ENCODE measurements at regions not wholly inside any gene's neighbourhood (a gene's known extent, or its start where the extent isn't known, plus 50 kb on each side); places are given as distances from the start of the nearest gene placed in this dataset.

DNA sequence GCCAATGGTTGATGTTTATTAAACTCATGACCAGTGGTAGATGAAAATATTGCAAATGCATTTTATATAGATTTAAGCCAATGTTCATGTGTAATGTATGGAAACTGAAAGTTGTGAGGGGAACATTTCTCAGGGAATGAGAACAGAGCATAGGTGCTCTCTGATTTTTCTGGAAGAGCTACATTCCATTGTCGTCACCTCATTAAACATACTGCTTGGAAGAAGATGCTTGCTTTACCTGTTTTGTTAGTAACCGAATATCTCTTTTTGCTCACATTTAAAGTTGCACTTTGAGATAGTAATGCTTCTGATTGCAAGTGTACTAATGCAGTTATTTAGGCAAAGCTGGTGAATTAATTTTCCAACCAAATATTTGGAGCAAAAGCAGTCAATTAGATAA is 93.8 kb upstream of the CLCN4 start:
- in situ Hi-C loops (cut with MboI; ENCODE audit: low sequenced_read_pairs in 4 of 4) (no loop called here), intact Hi-C loops (cut with DNase I; ENCODE audit: low total_unique reads) (no loop called here)
- H3K9me3 ChIP-seq: no peaks in the 10 kb centered on the region
- H3K27me3 ChIP-seq: peaks cover 0 to 2% (median 0%) of the 10 kb centered on the region in 3 donors
- no peak for TF ChIP-seq POLR2A (IDR thresholded peaks at IDR 0.05)
- TF ChIP-seq, protein P1, sequence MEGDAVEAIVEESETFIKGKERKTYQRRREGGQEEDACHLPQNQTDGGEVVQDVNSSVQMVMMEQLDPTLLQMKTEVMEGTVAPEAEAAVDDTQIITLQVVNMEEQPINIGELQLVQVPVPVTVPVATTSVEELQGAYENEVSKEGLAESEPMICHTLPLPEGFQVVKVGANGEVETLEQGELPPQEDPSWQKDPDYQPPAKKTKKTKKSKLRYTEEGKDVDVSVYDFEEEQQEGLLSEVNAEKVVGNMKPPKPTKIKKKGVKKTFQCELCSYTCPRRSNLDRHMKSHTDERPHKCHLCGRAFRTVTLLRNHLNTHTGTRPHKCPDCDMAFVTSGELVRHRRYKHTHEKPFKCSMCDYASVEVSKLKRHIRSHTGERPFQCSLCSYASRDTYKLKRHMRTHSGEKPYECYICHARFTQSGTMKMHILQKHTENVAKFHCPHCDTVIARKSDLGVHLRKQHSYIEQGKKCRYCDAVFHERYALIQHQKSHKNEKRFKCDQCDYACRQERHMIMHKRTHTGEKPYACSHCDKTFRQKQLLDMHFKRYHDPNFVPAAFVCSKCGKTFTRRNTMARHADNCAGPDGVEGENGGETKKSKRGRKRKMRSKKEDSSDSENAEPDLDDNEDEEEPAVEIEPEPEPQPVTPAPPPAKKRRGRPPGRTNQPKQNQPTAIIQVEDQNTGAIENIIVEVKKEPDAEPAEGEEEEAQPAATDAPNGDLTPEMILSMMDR (IDR thresholded peaks at IDR 0.05 in 4 of 5, conservative IDR thresholded peaks at IDR 0.05 in 1 of 5): no peak
- DNase-seq (no peak), ATAC-seq (no peak)
- H3K4me1 ChIP-seq: peaks cover 0 to 9% of the 10 kb centered on the region in 2 donors
- H3K4me3 ChIP-seq: no peak overlapping the region
- no peak overlapping the region for H3K27ac ChIP-seq
- H3K36me3 ChIP-seq: peaks cover 0 to 7% of the 10 kb centered on the region in 2 donors

DNA sequence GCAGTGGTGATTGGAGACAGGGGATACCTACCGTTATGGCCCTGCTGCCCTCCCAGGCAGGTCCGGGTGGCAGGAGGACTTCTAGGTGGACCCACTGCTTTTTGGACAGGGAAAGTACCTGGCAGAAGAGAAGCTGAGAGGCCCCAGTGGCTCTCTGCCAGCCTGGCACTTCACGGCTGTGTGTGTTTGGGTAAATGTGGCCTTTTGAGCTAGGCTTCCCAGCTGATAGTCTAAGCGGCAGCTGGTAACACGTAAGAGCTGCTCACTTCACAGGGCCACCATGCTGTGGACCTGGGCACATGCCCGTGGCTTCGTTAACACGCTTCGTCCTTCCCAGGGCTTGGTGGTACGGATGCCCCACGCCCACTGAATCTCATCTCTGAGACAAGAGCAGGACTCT is 92.0 kb upstream of the CLCN4 start:
- peaks cover 0 to 9% of the 10 kb centered on the region in 2 donors for H3K4me1 ChIP-seq
- H3K4me3 ChIP-seq: no peak overlapping the region
- ATAC-seq (no peak), DNase-seq (no peak)
- TF ChIP-seq, protein P1 (IDR thresholded peaks at IDR 0.05 in 4 of 5, conservative IDR thresholded peaks at IDR 0.05 in 1 of 5): no peak
- no peak for TF ChIP-seq POLR2A (IDR thresholded peaks at IDR 0.05)
- intact Hi-C loops (cut with DNase I; ENCODE audit: low total_unique reads): no loop called here
- H3K27ac ChIP-seq: no peak overlapping the region
- in situ Hi-C loops (cut with MboI; ENCODE audit: low sequenced_read_pairs in 4 of 4): no loop called here
- H3K9me3 ChIP-seq: no peaks in the 10 kb centered on the region
- H3K27me3 ChIP-seq: peaks cover 0 to 2% (median 0%) of the 10 kb centered on the region in 3 donors
- peaks cover 0 to 7% of the 10 kb centered on the region in 2 donors for H3K36me3 ChIP-seq

DNA sequence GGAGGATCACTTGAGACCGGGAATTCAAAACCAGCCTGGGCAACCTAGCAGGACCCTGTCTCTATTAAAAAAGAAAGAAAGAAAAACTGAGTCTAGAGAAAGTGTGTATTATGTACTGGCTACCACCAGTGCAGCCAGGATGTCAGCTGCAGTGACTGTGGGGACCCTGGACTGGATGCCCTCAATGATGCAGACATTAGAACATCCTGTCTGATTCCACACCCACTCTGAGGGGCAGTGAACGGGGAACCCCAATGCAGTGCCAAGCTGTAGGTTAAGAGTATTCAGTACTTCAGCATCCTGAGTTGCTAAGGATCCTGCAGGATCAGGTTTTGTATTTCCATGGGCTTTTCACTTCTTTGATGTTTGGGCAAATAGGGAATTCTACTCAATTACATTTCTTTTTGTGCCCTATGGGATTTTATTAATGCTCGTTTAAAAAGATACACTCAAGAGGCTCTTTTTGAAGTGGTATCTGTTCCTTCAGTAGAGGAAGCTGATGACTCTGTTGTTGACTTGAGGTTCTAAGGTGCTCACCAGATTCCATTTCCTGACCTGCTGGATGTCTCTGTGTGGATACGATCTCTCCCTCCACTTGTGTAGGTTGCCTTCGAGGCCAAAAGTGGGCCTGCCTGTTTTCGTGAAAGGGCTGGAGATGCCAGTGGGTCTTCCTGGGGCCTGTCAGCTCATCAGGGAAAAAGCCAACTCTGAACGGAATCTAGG is 85.9 kb upstream of the CLCN4 start:
- Histone ChIP-seq H3K4me3 (no peak overlapping the region), H3K9me3 (no peaks in the 10 kb centered on the region), H3K4me1 (no peaks in the 10 kb centered on the region), H3K36me3 (peaks cover 0 to 7% of the 10 kb centered on the region in 2 donors), H3K27me3 (no peaks in the 10 kb centered on the region), H3K27ac (no peak overlapping the region)
- TF ChIP-seq POLR2A (IDR thresholded peaks at IDR 0.05): no peak
- TF ChIP-seq, protein P1 (IDR thresholded peaks at IDR 0.05 in 4 of 5, conservative IDR thresholded peaks at IDR 0.05 in 1 of 5): no peak
- in situ Hi-C loops (cut with MboI; ENCODE audit: low sequenced_read_pairs in 4 of 4): no loop called here
- no peak for ATAC-seq
- DNase-seq: no peak
- intact Hi-C loops (cut with DNase I; ENCODE audit: low total_unique reads): no loop called here

DNA sequence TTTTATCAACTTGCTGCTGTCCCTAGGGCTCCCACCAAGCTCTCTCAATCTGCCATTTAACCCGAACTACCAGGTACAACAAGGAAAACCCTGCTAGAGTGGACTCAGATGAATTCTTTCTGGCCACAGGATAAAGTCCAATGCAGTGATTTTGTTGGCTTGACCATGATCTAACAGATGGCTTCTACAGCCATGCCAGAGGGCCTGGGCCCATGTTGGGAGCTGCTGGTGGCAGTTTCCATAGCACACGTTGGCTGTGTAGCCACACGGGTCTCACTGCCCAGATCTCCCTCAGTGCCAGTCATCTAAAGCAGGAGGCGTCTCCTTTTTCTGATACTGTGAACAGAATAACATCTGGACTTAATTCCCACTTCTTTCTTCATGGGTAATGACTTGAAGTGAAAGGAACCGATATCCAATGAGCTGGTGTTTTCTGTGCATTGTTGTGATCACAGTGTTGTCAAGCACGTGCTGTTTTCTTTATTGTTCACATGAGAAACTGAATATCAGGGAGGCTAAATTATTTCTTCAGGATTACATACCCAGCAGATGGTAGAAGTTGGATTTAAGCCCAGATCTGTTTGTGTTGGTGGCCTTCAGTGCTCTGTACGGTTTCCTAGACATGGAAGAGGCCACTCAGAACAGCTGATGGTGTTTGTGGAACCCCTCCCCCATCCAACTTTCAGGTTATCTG is 85.2 kb upstream of the CLCN4 start:
- H3K27ac ChIP-seq: no peak overlapping the region
- TF ChIP-seq POLR2A (IDR thresholded peaks at IDR 0.05): no peak
- TF ChIP-seq, protein P1 (IDR thresholded peaks at IDR 0.05 in 4 of 5, conservative IDR thresholded peaks at IDR 0.05 in 1 of 5): no peak
- intact Hi-C loops (cut with DNase I; ENCODE audit: low total_unique reads) (no loop called here), in situ Hi-C loops (cut with MboI; ENCODE audit: low sequenced_read_pairs in 4 of 4) (no loop called here)
- no peak overlapping the region for H3K4me3 ChIP-seq
- ATAC-seq (no peak), DNase-seq (no peak)
- H3K27me3 ChIP-seq: no peaks in the 10 kb centered on the region
- no peaks in the 10 kb centered on the region for H3K9me3 ChIP-seq
- H3K4me1 ChIP-seq: no peaks in the 10 kb centered on the region
- H3K36me3 ChIP-seq: peaks cover 0 to 7% of the 10 kb centered on the region in 2 donors
